Left lung (tissue), 4 donors: ENCODE measurements at regions not wholly inside any gene's neighbourhood (a gene's known extent, or its start where the extent isn't known, plus 50 kb on each side); places are given as distances from the start of the nearest gene placed in this dataset.

ENCODE experiments used
- ATAC-seq: fragments of 200-7000 bp; cut with Tn5 transposase; one replicate; pipeline ENCODE4 v1.9.1; 2020; ENCODE audit warnings: moderate library complexity
- DNase-seq, 4 donors: peaks; one replicate each; pipeline ENCODE4 v3.0.0-alpha.2; 2013 to 2020
- H3K27ac ChIP-seq, 2 donors: fragments of 200-600 bp; sonication (generic) in 1 of 2; one replicate each; pipeline versions ENCODE4 v1.5.0 to v1.8.0; 2020 to 2021
- H3K27me3 ChIP-seq, 2 donors: fragments of 200-600 bp; sonication (generic) in 1 of 2; one replicate each; pipeline versions ENCODE4 v1.5.0 to v1.8.0; 2020 to 2021
- H3K36me3 ChIP-seq, 2 donors: fragments of 200-600 bp; sonication (generic) in 1 of 2; one replicate each; pipeline versions ENCODE4 v1.5.0 to v1.8.0; 2020 to 2021
- H3K4me1 ChIP-seq, 2 donors: fragments of 200-600 bp; one replicate each; pipeline ENCODE4 v1.8.0; 2021
- H3K4me3 ChIP-seq, 2 donors: fragments of 200-600 bp; sonication (generic) in 1 of 2; one replicate each; pipeline versions ENCODE4 v1.5.0 to v1.8.0; 2020 to 2021; ENCODE audit warnings: mild to moderate bottlenecking in 1 of 2
- H3K9me3 ChIP-seq, 2 donors: fragments of 200-600 bp; sonication (generic) in 1 of 2; one replicate each; pipeline versions ENCODE4 v1.5.0 to v1.8.0; 2020 to 2021
- intact Hi-C, 2 donors: fragments of 100-400 bp; cut with DNase I; formaldehyde crosslinking; loops; one replicate each; pipeline versions ENCODE4 v1.11.2 to v1.14.2; 2022
- TF ChIP-seq, protein P1 (sequence below), 2 donors: fragments of 200-600 bp; sonication (generic) in 1 of 2; IDR thresholded peaks; one replicate each; pipeline versions ENCODE4 v1.5.0 to v1.8.0; 2021; ENCODE audit warnings: antibody characterized with exemption in 2 of 2
- donor health status: DM: no; HTN: yes; CAD: no.
- donor health status: DM: no; HTN: no; CAD: no.

DNA sequence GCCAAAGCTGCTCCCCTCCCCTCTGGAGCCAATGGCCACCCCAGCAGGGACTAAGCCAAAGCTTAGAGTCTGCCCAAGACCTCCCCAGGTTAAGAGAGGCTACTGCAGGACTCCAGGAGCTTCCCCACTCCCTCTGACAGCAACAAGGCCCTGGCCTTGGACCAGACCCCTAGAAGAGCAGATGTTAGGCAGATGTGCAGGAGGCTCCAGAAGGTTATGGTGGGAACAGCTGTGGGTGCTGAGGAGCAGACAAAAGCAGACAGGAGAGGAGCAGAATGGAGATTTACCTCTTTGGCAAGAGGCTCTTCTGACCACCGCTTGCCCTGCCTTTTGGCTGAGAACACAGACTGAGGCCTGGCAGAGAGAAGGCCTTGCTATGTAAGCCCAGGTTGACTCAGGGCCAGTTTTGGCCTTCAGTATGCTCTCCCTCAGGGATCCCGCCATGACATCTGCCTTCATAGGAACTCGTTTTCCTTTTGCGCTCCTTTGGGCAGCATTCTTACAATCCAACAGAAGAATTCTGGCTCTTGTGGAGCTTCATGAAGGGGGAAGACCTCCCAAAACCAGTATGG is 113.0 kb downstream of the RBFOX3 start:
- intact Hi-C loops: no loop called here
- DNase-seq (no peak), ATAC-seq (no peak)

DNA sequence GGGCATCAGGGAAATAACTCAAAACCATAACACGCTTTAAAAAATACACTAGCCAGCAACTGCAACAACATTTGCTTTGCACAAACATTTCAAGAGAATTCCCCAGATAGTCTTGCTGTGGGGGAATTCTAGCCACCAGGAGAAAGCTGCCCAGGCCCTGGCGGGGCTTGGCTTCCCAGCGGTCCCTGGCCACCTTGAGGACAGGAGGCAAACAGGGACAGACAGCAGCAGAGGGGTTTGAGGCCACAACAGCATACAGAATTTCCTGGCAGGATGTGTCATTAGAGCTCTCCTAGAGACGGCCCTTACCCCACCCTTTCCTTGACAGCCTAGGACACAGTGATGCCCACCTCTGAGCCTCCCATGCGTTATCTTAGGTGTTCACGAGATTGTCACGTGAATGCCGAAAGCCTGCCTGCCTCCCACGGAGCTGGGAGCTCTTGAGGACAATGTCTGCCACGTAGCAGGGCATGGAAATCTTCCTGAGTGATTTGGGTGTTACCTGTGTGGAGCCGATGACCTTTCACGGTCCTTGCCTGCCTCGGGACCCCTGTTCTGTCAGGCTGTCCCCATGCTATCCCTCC is 114.3 kb downstream of the RBFOX3 start:
- DNase-seq: peak in 1 of 4 donors; percentile 55
- H3K4me3 ChIP-seq: no peak overlapping the region
- H3K27me3 ChIP-seq: peaks cover 0 to 19% of the 10 kb centered on the region in 2 donors
- no peak overlapping the region for H3K27ac ChIP-seq
- H3K9me3 ChIP-seq: no peaks in the 10 kb centered on the region
- TF ChIP-seq, protein P1, sequence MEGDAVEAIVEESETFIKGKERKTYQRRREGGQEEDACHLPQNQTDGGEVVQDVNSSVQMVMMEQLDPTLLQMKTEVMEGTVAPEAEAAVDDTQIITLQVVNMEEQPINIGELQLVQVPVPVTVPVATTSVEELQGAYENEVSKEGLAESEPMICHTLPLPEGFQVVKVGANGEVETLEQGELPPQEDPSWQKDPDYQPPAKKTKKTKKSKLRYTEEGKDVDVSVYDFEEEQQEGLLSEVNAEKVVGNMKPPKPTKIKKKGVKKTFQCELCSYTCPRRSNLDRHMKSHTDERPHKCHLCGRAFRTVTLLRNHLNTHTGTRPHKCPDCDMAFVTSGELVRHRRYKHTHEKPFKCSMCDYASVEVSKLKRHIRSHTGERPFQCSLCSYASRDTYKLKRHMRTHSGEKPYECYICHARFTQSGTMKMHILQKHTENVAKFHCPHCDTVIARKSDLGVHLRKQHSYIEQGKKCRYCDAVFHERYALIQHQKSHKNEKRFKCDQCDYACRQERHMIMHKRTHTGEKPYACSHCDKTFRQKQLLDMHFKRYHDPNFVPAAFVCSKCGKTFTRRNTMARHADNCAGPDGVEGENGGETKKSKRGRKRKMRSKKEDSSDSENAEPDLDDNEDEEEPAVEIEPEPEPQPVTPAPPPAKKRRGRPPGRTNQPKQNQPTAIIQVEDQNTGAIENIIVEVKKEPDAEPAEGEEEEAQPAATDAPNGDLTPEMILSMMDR (IDR thresholded peaks at IDR 0.05): no peak
- intact Hi-C loops: no loop called here
- H3K36me3 ChIP-seq: no peaks in the 10 kb centered on the region
- H3K4me1 ChIP-seq: no peaks in the 10 kb centered on the region
- no peak for ATAC-seq

More for the DNA sequence above, 113.0 kb downstream of the RBFOX3 start:
- H3K27ac ChIP-seq: no peak overlapping the region
- H3K4me1 ChIP-seq: no peaks in the 10 kb centered on the region
- H3K4me3 ChIP-seq: no peak overlapping the region
- H3K9me3 ChIP-seq: no peaks in the 10 kb centered on the region
- TF ChIP-seq, protein P1 (IDR thresholded peaks at IDR 0.05): no peak
- peaks cover 0 to 31% of the 10 kb centered on the region in 2 donors for H3K27me3 ChIP-seq
- H3K36me3 ChIP-seq: no peaks in the 10 kb centered on the region

DNA sequence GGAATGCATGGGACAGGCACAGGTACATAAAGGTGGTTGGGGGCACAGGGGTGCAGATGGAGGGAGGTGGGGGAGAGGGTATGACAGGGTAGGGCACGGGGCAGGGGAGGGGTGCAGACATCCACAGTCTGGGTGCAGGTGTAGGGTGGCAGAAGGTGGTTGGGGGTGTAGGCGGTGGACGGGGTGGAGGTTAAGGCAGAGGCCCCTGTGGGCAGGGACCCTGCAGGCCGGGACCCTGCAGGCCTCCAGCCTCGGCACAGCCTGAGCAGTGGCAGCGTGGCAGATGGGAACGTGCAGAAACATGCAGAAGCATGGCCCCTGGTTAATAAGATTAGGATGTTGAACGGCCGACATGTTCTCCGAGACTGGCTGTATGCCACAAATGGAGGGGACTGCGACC is 115.2 kb downstream of the RBFOX3 start:
- H3K4me1 ChIP-seq: no peaks in the 10 kb centered on the region
- H3K9me3 ChIP-seq: no peaks in the 10 kb centered on the region
- TF ChIP-seq, protein P1 (IDR thresholded peaks at IDR 0.05): no peak
- H3K4me3 ChIP-seq: no peak overlapping the region
- no peaks in the 10 kb centered on the region for H3K36me3 ChIP-seq
- ATAC-seq: no peak
- peaks cover 0 to 10% of the 10 kb centered on the region in 2 donors for H3K27me3 ChIP-seq
- DNase-seq: peak in 1 of 4 donors; percentile 55
- intact Hi-C loops: no loop called here
- H3K27ac ChIP-seq: no peak overlapping the region

DNA sequence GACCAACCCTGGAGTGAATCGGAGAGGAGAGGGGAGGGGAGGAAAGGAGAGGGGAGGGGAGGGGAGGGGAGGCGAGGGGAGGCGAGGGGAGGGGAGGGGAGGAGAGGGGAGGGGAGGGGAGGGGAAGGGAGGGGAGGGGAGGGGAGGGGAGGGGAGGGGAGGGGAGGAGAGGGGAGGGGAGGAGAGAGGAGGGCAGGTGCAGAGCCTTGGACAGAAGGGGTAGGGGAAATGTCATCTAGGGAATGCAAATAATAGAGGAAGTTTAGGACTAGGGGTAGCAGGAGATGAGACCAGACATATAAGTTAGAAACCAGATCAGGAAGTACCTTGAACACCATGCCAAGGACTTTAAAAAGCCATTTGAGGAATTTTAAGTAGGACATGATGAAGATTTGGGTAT is 119.8 kb downstream of the RBFOX3 start:
- Histone ChIP-seq H3K36me3 (no peaks in the 10 kb centered on the region), H3K27me3 (peaks cover 3 to 16% of the 10 kb centered on the region in 2 donors), H3K4me3 (no peak overlapping the region), H3K27ac (no peak overlapping the region), H3K4me1 (no peaks in the 10 kb centered on the region), H3K9me3 (no peaks in the 10 kb centered on the region)
- ATAC-seq: no peak
- no peak for DNase-seq
- intact Hi-C loops: no loop called here
- TF ChIP-seq, protein P1 (IDR thresholded peaks at IDR 0.05): no peak

DNA sequence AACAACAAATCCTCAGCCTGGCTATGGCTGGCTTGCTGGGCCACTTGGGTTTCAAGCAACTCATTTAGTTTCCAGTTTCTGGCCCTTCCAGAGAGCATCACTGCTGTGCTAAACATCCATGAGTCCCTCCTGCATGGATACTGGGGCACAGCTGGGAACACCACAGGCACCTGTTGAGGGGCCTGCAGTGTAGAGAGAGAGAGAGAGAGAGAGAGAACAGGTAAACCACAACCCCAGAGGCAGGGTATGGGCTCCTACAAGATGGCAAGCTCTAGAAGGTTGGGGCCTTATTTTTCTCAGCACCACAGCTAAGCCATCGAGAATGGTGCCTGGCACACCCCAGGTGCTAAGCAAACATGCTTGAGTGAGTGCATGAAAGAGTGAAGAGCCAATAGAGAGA is 120.3 kb downstream of the RBFOX3 start:
- H3K36me3 ChIP-seq: no peaks in the 10 kb centered on the region
- ATAC-seq: no peak
- DNase-seq: no peak
- no peaks in the 10 kb centered on the region for H3K4me1 ChIP-seq
- peaks cover 8 to 21% of the 10 kb centered on the region in 2 donors for H3K27me3 ChIP-seq
- no peak overlapping the region for H3K27ac ChIP-seq
- intact Hi-C loops: no loop called here
- H3K9me3 ChIP-seq: no peaks in the 10 kb centered on the region
- H3K4me3 ChIP-seq: no peak overlapping the region
- TF ChIP-seq, protein P1 (IDR thresholded peaks at IDR 0.05): no peak
